ENCODE measurements at regions not wholly inside any gene's neighbourhood (a gene's known extent, or its start where the extent isn't known, plus 50 kb on each side); places are given as distances from the start of the nearest gene placed in this dataset.

DNA sequence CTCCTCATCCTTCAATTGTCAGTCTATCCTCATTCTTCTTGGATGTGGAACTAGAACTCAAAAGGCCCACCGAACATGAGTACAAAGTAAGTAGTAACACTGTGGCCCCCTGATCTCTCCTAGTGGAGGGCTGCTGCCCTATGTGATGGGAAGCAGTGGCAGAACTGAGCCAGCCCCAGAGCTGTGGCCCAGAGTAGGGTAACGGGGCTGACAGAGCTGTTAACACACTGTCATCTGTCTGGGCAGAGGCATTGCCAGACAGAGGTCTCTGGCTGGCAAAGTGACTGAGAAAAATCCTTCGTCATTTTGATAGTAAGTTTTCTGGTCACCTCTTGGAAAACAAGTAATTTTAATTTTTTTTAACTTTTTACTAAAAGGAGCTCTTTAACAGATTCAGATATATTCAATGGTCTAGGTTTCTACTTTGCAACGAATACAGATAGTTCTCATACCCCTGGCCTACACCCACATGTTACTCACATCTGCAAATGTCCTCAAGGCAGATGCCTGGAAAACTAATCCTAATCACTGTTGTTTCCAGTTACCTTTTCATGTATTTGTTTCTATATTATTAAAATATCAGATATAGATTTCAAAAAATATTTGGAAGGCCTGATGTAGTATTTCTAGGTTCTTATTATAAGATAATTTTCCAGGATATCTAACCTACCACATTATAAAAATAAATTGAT lies 588.7 kb downstream of the CPS1 start:
- WGBS, 10 experiments: 0 to 100% (median 93%) methylated on average over 1 to 3 of the region's 4 CpGs; no CpG with 5 or more reads in 1 of the 10 experiments
- in situ Hi-C loops (cut with MboI; ENCODE audit: low pct_unique_long_range_greater_than_20kb in 2 of 9, low sequenced_read_pairs in 9 of 9, unreplicated experiment in 9 of 9): no loop called here
- no peaks in the 10 kb centered on the region for H3K4me1 ChIP-seq (replicated peaks in 1 of 2)
- H3K27ac ChIP-seq: no peak overlapping the region
- no peak overlapping the region for H3K4me3 ChIP-seq
- no peak for ATAC-seq (replicated peaks in 6 of 8)

DNA sequence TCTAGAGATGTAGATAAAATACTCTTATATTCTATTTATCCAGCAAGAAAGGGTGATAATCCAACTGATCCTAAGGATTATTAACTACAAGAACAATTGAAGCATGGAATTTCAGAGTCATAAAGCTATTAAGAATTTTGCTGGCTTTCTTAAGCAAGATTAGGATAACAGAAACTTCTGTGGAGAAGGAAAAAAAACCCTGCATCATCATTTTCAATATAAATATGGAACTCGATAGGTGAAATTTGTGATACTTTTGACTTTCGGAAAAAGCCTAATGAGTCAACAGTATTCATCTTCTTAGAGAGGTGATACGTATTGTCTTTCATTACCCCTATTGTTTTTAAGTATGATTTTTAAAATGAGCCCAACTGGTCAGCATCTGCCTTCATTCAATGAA lies 593.3 kb downstream of the CPS1 start:
- no peak for ATAC-seq (replicated peaks in 6 of 8)
- in situ Hi-C loops (cut with MboI; ENCODE audit: low pct_unique_long_range_greater_than_20kb in 2 of 9, low sequenced_read_pairs in 9 of 9, unreplicated experiment in 9 of 9): no loop called here
- Histone ChIP-seq H3K4me3 (no peak overlapping the region), H3K27ac (no peak overlapping the region), H3K4me1 (replicated peaks in 1 of 2) (no peaks in the 10 kb centered on the region)
- WGBS, 10 experiments: 53 to 100% (median 83%) methylated on average over 1 to 3 of the region's 3 CpGs

GRCh38 chr2:211157211-211157610 lies 600.8 kb downstream of the CPS1 start:
- Histone ChIP-seq H3K4me1 (replicated peaks in 1 of 2) (no peaks in the 10 kb centered on the region), H3K27ac (no peak overlapping the region), H3K4me3 (no peak overlapping the region)
- ATAC-seq (replicated peaks in 6 of 8): no peak
- in situ Hi-C loops (cut with MboI; ENCODE audit: low pct_unique_long_range_greater_than_20kb in 2 of 9, low sequenced_read_pairs in 9 of 9, unreplicated experiment in 9 of 9): no loop called here

DNA sequence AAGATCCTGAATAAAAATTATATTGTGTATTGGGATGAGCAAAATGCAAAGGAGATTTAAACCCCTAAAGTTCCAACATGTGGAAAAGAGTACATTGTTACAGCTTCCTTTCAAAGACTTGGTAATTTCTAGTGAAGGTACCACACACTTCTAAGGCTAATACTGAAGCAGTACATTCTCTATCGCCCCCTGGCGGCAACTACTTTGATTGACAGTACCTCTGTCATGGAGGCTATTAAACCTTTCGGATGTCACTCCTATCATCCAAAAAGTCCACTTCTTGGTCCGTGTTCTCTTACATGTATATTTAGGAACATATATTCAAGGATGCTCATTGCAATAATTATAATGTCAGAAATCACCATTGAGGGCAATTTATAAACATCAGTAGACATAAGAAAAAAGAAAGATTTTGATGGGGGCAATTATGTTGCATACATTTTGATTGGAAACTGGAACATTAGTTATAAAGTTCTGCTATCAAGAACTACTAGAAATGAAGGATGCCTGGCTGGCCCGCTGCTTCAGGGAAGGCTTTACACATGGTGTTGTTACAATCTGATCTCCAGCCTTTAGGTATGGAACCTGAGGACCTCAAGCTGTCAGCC lies 601.6 kb downstream of the CPS1 start:
- Histone ChIP-seq H3K27ac (no peak overlapping the region), H3K4me3 (no peak overlapping the region), H3K4me1 (replicated peaks in 1 of 2) (no peaks in the 10 kb centered on the region)
- 0 to 30% (median 13%) methylated on average over 1 to 5 of the region's 5 CpGs; no CpG with 5 or more reads in 1 of the 10 experiments for WGBS, 10 experiments
- ATAC-seq (replicated peaks in 6 of 8): peak in 5 of 8 experiments; percentile 42 to 91 (median 79)
- in situ Hi-C loops (cut with MboI; ENCODE audit: low pct_unique_long_range_greater_than_20kb in 2 of 9, low sequenced_read_pairs in 9 of 9, unreplicated experiment in 9 of 9): no loop called here

DNA sequence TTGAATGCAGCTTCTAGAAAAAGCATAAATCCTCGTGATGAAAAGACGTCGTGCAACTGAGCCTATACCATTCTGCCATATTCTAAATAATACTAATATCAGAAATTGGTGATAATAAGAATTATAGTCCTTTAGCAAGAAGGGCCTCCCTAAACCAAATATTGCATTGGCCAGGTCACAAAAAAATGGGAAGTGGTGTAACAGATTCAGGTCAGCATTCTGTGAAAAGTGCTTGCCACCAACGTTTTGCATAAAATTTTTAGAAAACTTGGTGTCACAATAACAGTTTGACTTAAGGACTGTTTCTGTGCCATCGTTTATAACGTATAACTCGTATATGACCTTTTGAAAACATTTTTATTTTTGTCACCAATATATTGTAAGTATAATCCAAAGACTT lies 603.6 kb downstream of the CPS1 start:
- in situ Hi-C loops (cut with MboI; ENCODE audit: low pct_unique_long_range_greater_than_20kb in 2 of 9, low sequenced_read_pairs in 9 of 9, unreplicated experiment in 9 of 9): no loop called here
- no peaks in the 10 kb centered on the region for H3K4me1 ChIP-seq (replicated peaks in 1 of 2)
- ATAC-seq (replicated peaks in 6 of 8): no peak
- 32 to 100% (median 86%) methylated on average over 1 to 7 of the region's 7 CpGs for WGBS, 10 experiments
- no peak overlapping the region for H3K27ac ChIP-seq
- no peak overlapping the region for H3K4me3 ChIP-seq

DNA sequence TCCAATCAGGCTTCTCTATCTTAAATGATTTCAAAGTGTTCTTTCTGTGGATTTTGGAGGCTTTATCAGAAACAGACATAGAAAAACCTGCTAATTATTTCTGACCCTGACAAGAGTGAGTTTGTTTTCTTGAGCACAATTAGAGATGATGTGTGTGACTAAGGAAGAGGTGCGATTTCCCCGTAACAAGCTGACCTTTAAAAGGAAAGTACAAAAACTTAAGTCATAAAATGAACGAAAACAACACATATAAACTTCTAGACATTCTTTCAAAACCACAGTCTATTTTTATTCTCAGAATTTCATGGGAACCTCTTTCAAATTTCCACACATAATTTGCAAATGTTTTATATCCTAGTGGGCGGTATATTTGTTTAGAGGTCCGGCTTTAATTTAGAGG lies 604.8 kb downstream of the CPS1 start:
- ATAC-seq (replicated peaks in 6 of 8): no peak
- no peak overlapping the region for H3K4me3 ChIP-seq
- in situ Hi-C loops (cut with MboI; ENCODE audit: low pct_unique_long_range_greater_than_20kb in 2 of 9, low sequenced_read_pairs in 9 of 9, unreplicated experiment in 9 of 9): no loop called here
- no peak overlapping the region for H3K27ac ChIP-seq
- 7 to 100% (median 80%) methylated on average over 1 to 5 of the region's 5 CpGs for WGBS, 10 experiments
- H3K4me1 ChIP-seq (replicated peaks in 1 of 2): no peaks in the 10 kb centered on the region

DNA sequence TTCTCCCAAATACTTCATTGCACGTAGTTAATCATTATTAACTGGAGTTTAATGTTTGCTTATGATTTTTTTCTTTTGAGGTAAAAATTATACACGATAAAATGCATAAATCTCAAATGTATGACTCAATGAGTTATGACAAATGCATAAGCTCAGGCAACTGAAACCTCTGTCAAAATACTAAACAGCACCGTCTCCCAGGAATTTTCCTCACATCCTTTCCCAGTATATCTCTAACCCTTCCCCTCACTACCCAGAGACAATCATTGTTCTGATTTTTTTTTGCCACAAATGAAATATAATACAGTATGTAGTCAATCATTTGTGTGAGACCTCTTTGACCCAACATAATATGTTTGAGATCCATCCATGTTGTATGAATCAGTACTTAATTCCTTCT lies 606.5 kb downstream of the CPS1 start:
- H3K4me1 ChIP-seq (replicated peaks in 1 of 2): no peaks in the 10 kb centered on the region
- no peak overlapping the region for H3K27ac ChIP-seq
- ATAC-seq (replicated peaks in 6 of 8): no peak
- H3K4me3 ChIP-seq: no peak overlapping the region
- WGBS, 10 experiments: 13 to 93% (median 81%) methylated on average over 2 to 3 of the region's 3 CpGs
- in situ Hi-C loops (cut with MboI; ENCODE audit: low pct_unique_long_range_greater_than_20kb in 2 of 9, low sequenced_read_pairs in 9 of 9, unreplicated experiment in 9 of 9): no loop called here

- no peak for ATAC-seq (replicated peaks in 6 of 8)
- H3K27ac ChIP-seq: no peak overlapping the region
- H3K4me1 ChIP-seq (replicated peaks in 1 of 2): peaks cover 0 to 3% of the 10 kb centered on the region in 2 donors
- in situ Hi-C loops (cut with MboI; ENCODE audit: low pct_unique_long_range_greater_than_20kb in 2 of 9, low sequenced_read_pairs in 9 of 9, unreplicated experiment in 9 of 9): no loop called here
- no peak overlapping the region for H3K4me3 ChIP-seq
- 0 to 100% (median 91%) methylated on average over 1 to 4 of the region's 4 CpGs; no CpG with 5 or more reads in 2 of the 10 experiments for WGBS, 10 experiments
Observed at GRCh38 chr2:211170843-211171242, 614.4 kb downstream of the CPS1 start.

GRCh38 chr2:211174021-211174420 lies 617.6 kb downstream of the CPS1 start:
- in situ Hi-C loops (cut with MboI; ENCODE audit: low pct_unique_long_range_greater_than_20kb in 2 of 9, low sequenced_read_pairs in 9 of 9, unreplicated experiment in 9 of 9): no loop called here
- no peak for ATAC-seq (replicated peaks in 6 of 8)
- Histone ChIP-seq H3K27ac (no peak overlapping the region), H3K4me1 (replicated peaks in 1 of 2) (peaks cover 4 to 16% of the 10 kb centered on the region in 2 donors), H3K4me3 (no peak overlapping the region)
- WGBS, 10 experiments: 0 to 100% (median 35%) methylated on average over 1 to 2 of the region's 2 CpGs; no CpG with 5 or more reads in 3 of the 10 experiments

DNA sequence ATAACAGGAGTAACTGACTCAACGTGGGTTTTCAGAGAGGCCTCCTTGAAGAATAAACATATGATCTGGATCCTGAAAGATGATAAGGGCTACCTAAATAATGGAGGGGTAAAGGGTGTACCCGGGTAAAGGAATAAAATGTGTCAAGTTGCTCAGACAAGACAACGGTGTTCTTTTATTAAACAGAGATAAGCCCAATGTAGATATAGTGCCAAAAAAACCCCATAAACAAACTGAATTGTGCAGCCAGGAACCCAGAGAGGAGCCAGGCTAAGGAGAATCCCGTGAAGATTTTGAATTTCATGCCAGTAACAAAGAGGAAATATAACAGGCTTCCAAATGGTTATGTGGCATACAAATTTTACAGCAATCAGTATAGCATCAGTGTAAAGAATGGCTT lies 618.2 kb downstream of the CPS1 start:
- H3K4me1 ChIP-seq (replicated peaks in 1 of 2): peaks cover 4 to 16% of the 10 kb centered on the region in 2 donors
- ATAC-seq (replicated peaks in 6 of 8): no peak
- no peak overlapping the region for H3K4me3 ChIP-seq
- in situ Hi-C loops (cut with MboI; ENCODE audit: low pct_unique_long_range_greater_than_20kb in 2 of 9, low sequenced_read_pairs in 9 of 9, unreplicated experiment in 9 of 9): no loop called here
- no peak overlapping the region for H3K27ac ChIP-seq
- WGBS, 10 experiments: 3 to 100% (median 79%) methylated on average over 2 to 4 of the region's 4 CpGs; no CpG with 5 or more reads in 1 of the 10 experiments

DNA sequence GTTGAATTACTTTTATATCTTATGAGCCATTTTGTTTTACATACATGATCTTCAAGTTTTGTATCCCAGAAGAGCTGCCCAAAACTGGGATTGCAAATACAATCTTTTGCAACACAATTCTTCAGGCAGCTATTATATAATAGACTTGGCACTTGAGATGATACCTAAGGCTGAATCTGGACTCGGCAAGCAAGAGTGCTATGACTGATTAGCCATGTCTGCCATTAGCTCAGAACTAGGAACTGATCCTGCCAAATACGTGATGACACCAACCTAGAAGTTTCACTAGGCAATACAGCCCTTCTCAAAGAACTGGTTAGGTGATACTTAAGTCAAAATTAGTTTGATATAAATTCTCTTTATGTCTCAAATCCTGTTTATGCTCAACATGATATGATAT lies 619.6 kb downstream of the CPS1 start:
- in situ Hi-C loops (cut with MboI; ENCODE audit: low pct_unique_long_range_greater_than_20kb in 2 of 9, low sequenced_read_pairs in 9 of 9, unreplicated experiment in 9 of 9): no loop called here
- H3K4me3 ChIP-seq: no peak overlapping the region
- no peak overlapping the region for H3K27ac ChIP-seq
- 0 to 100% (median 59%) methylated on average over 1 to 2 of the region's 2 CpGs; no CpG with 5 or more reads in 2 of the 10 experiments for WGBS, 10 experiments
- H3K4me1 ChIP-seq (replicated peaks in 1 of 2): peaks cover 4 to 16% of the 10 kb centered on the region in 2 donors
- no peak for ATAC-seq (replicated peaks in 6 of 8)

DNA sequence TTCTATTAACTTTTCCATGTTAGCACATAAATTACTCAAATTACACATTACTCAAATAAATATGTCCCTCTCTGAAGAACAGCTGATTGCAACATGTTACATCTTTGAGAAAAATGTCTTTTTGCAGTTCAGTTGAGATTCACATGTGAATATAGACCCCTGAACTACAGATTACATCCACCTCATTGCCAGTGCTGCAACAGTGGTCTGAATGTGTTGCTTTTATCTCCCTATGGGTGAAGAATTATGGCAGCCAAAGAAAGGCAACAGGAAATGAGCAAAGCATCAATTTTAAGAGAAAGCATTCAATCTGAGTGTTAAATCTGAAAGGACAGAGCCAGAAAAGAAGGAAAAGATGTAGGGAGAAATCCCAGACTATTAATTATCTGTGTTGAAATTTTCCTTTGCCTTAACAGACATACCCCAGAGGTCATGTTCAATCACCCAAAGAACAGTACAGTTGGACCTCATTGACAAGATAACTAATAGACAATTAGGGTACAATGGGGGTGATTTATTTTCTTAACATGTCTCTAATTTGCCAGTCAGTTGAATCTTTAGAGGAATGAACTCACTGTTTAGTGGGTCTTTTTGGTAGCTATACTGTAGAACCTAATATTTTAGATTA lies 620.2 kb downstream of the CPS1 start:
- Histone ChIP-seq H3K4me1 (replicated peaks in 1 of 2) (peaks cover 4 to 16% of the 10 kb centered on the region in 2 donors), H3K27ac (no peak overlapping the region), H3K4me3 (no peak overlapping the region)
- in situ Hi-C loops (cut with MboI; ENCODE audit: low pct_unique_long_range_greater_than_20kb in 2 of 9, low sequenced_read_pairs in 9 of 9, unreplicated experiment in 9 of 9): no loop called here
- peak in 4 of 8 experiments; percentile 24 to 63 (median 50) for ATAC-seq (replicated peaks in 6 of 8)

DNA sequence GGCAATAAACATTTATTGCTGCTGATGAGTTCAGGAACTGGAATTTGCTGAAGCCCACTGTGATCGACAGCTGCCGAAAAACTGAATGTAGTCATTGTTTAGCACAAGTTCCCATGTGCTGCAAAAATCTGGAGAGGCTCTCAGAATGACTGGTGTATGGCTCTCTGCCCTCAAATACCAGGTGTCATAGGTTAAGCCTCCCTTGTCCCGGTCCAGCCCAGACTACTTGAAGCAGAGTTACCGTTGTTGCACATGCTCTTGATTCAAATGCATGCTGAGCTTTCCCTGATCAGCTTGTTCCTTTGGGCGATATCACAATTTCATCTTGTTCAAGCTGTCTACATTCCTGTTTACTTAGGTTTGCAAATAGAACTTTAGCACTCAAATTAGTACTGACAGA lies 625.2 kb downstream of the CPS1 start:
- Histone ChIP-seq H3K27ac (no peak overlapping the region), H3K4me1 (replicated peaks in 1 of 2) (peaks cover 4 to 8% of the 10 kb centered on the region in 2 donors), H3K4me3 (no peak overlapping the region)
- 3 to 100% (median 80%) methylated on average over 1 to 5 of the region's 5 CpGs; no CpG with 5 or more reads in 1 of the 10 experiments for WGBS, 10 experiments
- in situ Hi-C loops (cut with MboI; ENCODE audit: low pct_unique_long_range_greater_than_20kb in 2 of 9, low sequenced_read_pairs in 9 of 9, unreplicated experiment in 9 of 9): no loop called here
- ATAC-seq (replicated peaks in 6 of 8): no peak

GRCh38 chr2:211187602-211188001 lies 631.2 kb downstream of the CPS1 start:
- in situ Hi-C loops (cut with MboI; ENCODE audit: low pct_unique_long_range_greater_than_20kb in 2 of 9, low sequenced_read_pairs in 9 of 9, unreplicated experiment in 9 of 9): no loop called here
- Histone ChIP-seq H3K4me1 (replicated peaks in 1 of 2) (no peaks in the 10 kb centered on the region), H3K27ac (no peak overlapping the region), H3K4me3 (no peak overlapping the region)
- no peak for ATAC-seq (replicated peaks in 6 of 8)
